ENCODE measurements at regions not wholly inside any gene's neighbourhood (a gene's known extent, or its start where the extent isn't known, plus 50 kb on each side); places are given as distances from the start of the nearest gene placed in this dataset.
A peak's percentile ranks its signal among the peaks of the same experiment; 100 is the strongest.

DNA sequence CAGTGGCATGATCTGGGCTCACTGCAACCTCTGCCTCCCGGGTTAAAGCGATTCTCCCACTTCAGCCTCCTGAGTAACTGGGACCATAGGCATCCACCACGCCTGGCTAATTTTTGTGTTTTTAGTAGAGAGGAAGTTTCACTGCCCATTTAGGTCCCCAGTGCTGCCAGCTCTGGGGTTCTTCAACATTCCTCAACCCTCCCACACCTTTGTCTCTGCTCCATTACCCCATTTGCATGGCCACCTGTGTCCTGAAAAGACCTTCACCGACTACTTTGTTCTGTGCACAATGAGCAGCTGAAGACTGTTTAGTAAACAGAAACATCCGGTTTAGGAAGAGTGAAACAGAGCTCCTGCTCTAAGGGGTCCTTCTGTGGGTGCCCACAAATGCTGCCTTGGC lies 92.0 kb downstream of the FAM43A start:
- Histone ChIP-seq H3K4me3 (no peak overlapping the region), H3K27ac (no peak overlapping the region), H3K36me3 (no peaks in the 10 kb centered on the region), H3K27me3 (no peaks in the 10 kb centered on the region), H3K9me3 (no peaks in the 10 kb centered on the region), H3K4me1 (peaks cover 12% of the 10 kb centered on the region)
- TF ChIP-seq, protein P1, sequence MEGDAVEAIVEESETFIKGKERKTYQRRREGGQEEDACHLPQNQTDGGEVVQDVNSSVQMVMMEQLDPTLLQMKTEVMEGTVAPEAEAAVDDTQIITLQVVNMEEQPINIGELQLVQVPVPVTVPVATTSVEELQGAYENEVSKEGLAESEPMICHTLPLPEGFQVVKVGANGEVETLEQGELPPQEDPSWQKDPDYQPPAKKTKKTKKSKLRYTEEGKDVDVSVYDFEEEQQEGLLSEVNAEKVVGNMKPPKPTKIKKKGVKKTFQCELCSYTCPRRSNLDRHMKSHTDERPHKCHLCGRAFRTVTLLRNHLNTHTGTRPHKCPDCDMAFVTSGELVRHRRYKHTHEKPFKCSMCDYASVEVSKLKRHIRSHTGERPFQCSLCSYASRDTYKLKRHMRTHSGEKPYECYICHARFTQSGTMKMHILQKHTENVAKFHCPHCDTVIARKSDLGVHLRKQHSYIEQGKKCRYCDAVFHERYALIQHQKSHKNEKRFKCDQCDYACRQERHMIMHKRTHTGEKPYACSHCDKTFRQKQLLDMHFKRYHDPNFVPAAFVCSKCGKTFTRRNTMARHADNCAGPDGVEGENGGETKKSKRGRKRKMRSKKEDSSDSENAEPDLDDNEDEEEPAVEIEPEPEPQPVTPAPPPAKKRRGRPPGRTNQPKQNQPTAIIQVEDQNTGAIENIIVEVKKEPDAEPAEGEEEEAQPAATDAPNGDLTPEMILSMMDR (IDR thresholded peaks at IDR 0.05): no peak
- no peak for DNase-seq
- intact Hi-C loops (cut with DNase I): no loop called here
- ATAC-seq: no peak

DNA sequence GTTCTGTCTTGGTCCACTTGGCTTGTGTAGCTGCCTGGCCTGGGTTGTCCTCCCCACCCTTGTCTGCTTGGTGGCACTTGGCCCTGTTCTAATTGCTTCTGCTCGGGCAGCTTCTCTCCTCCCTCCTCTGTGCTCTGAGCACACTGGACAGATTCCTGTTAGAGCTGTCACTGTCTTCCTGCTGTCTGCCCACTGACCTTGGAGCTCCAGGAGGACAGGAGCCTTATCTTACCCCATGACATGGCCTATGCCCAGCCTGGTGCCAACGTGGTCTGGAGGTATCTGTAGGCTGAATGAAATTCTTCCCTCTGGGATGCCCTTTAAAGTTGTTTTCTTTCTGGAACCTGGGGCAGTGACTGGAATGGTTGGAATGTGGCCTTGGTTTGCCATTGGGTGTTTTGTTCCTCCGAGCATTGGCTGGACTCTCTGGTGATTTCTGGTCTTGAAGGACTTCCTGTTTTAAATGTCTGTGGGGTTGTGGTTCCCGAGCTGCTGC lies 94.1 kb downstream of the FAM43A start:
- DNase-seq (no peak), ATAC-seq (no peak)
- no peaks in the 10 kb centered on the region for H3K27me3 ChIP-seq
- no peaks in the 10 kb centered on the region for H3K36me3 ChIP-seq
- intact Hi-C loops (cut with DNase I): no loop called here
- no peak overlapping the region for H3K27ac ChIP-seq
- H3K4me1 ChIP-seq: no peaks in the 10 kb centered on the region
- no peaks in the 10 kb centered on the region for H3K9me3 ChIP-seq
- no peak overlapping the region for H3K4me3 ChIP-seq
- TF ChIP-seq, protein P1 (IDR thresholded peaks at IDR 0.05): no peak

DNA sequence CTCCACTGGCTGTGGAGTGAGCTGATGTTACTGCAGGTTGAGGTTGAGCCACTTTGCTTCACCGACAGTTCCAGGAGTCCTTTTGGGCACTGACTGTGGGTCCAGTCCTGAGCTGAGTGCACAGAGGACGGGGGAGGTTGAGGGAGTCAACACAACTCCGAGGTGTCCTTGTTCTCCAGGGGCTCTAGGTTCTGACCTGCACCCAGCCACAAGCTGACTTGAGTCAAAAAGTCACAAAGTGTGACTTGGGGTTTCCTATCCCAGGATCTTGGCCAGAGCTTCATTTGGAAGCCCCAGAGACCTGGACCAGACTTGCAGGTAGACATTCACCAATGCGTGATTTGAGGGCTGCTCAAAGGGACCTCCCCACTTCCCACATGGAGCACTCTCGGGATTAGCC lies 95.0 kb downstream of the FAM43A start:
- H3K36me3 ChIP-seq: no peaks in the 10 kb centered on the region
- no peak for ATAC-seq
- intact Hi-C loops (cut with DNase I): no loop called here
- TF ChIP-seq, protein P1 (IDR thresholded peaks at IDR 0.05): no peak
- no peak overlapping the region for H3K27ac ChIP-seq
- H3K27me3 ChIP-seq: no peaks in the 10 kb centered on the region
- H3K9me3 ChIP-seq: no peaks in the 10 kb centered on the region
- H3K4me3 ChIP-seq: no peak overlapping the region
- H3K4me1 ChIP-seq: no peaks in the 10 kb centered on the region
- DNase-seq: no peak

DNA sequence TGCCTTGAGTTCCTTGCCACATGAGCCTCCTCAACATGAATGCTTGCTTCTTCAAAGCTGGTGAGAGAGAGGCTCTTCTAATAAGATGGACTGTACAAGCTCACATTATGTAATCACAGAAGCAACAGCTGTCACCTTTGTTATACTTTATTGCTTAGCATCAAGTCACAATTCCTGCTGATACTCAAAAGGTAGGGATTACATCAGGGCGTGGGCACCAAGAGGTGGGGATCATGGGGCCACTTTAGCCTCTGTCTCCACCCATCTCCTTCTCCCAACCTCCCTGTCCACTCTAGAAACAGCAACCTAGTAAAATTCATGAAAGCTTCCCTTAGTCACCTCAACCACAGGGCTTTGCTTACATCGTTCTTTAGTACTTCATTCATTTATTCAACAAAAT lies 95.9 kb downstream of the FAM43A start:
- intact Hi-C loops (cut with DNase I): no loop called here

DNA sequence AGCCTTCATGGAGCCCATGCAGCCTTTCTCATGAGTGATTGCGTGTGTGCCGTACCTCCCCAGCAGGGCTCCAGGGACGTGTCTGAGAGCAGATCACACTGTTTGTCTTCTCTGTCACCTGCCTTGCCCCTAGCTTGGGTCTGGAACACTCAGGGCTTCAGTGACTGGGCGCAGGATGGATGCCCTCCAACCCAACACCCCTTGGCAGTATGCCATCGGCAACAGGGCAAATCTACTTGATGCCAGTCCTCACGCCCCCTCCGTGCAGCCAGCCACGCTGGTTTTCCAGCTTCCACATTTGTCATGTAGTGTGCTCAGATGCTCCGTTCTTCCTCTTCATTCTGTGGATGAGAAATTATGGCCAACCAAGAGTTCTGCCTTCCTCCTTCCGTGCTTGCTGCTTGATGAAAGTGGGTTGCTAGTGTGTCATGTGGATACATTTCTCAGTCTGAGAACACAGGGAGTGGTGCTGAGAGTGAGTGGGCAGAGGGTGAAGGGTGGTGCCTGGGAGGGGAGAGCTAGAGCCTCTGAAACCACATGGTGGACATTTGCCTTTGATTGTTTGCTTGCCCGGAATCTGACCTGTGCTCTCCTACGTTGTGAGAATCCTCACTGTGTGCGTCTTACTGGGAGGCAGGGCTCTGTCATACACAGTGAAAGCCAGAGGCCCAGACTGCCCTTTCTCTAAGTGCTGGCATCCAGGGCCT lies 97.2 kb downstream of the FAM43A start:
- TF ChIP-seq, protein P1 (IDR thresholded peaks at IDR 0.05): no peak
- intact Hi-C loops (cut with DNase I): no loop called here
- H3K27ac ChIP-seq: no peak overlapping the region
- ATAC-seq: peak; percentile 90
- H3K4me1 ChIP-seq: no peaks in the 10 kb centered on the region
- no peak overlapping the region for H3K4me3 ChIP-seq
- no peaks in the 10 kb centered on the region for H3K27me3 ChIP-seq
- no peak for DNase-seq
- no peaks in the 10 kb centered on the region for H3K36me3 ChIP-seq
- H3K9me3 ChIP-seq: no peaks in the 10 kb centered on the region

More for the DNA sequence above, 95.9 kb downstream of the FAM43A start:
- TF ChIP-seq, protein P1 (IDR thresholded peaks at IDR 0.05): no peak
- DNase-seq: no peak
- H3K9me3 ChIP-seq: no peaks in the 10 kb centered on the region
- no peak overlapping the region for H3K4me3 ChIP-seq
- H3K4me1 ChIP-seq: no peaks in the 10 kb centered on the region
- no peaks in the 10 kb centered on the region for H3K27me3 ChIP-seq
- no peaks in the 10 kb centered on the region for H3K36me3 ChIP-seq
- no peak overlapping the region for H3K27ac ChIP-seq
- no peak for ATAC-seq
